ENCODE measurements at regions not wholly inside any gene's neighbourhood (a gene's known extent, or its start where the extent isn't known, plus 50 kb on each side); places are given as distances from the start of the nearest gene placed in this dataset.
"Not testable (repeated sequence)": the region's sequence is repeated elsewhere in the genome, so short reads cannot be mapped to it uniquely, and the experiment has no call there.

DNA sequence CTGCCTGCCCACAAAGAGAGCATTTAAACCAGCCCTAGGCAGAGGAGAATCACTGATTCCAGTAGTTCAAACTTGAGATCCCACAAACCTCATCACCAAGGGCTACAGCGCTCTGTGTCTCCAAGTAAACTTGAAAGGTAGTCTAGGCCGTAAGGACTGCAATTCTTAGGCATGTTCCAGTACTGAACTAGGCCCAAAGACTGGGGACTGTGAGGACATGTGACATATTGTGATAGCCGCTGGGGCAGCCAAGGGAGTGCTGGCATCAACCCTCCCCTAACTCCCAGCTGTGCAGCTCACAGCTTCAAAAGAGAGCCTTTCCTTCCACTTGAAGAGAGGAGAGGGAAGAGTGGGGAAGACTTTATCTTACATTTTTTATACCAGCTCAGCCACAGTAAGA, 291.0 kb upstream of the PRR16 start:
- Mint-ChIP-seq H3K9me3 (ENCODE audit: low read depth, unreplicated experiment) (no peaks in the 10 kb centered on the region), H3K27ac (ENCODE audit: unreplicated experiment) (no peak overlapping the region), H3K4me3 (ENCODE audit: low read depth, unreplicated experiment) (no peak overlapping the region), H3K4me1 (ENCODE audit: low read depth, unreplicated experiment) (no peaks in the 10 kb centered on the region), H3K36me3 (ENCODE audit: insufficient read depth, unreplicated experiment) (no peaks in the 10 kb centered on the region), H3K27me3 (ENCODE audit: unreplicated experiment) (no peaks in the 10 kb centered on the region)
- BruUV-seq (replicated peaks) = no TSS peak
- no peak for TF ChIP-seq CTCF (IDR thresholded peaks at IDR 0.05; ENCODE audit: unreplicated experiment)
- intact Hi-C loops (cut with micrococcal nuclease; ENCODE audit: unreplicated experiment) = no loop called here
- DNase-seq = no peak
- CTCF ChIA-PET = no interaction called here

- no peaks in the 10 kb centered on the region for H3K4me1 Mint-ChIP-seq (ENCODE audit: low read depth, unreplicated experiment)
- TF ChIP-seq CTCF (IDR thresholded peaks at IDR 0.05; ENCODE audit: unreplicated experiment) = no peak
- H3K36me3 Mint-ChIP-seq (ENCODE audit: insufficient read depth, unreplicated experiment) = no peaks in the 10 kb centered on the region
- no peaks in the 10 kb centered on the region for H3K9me3 Mint-ChIP-seq (ENCODE audit: low read depth, unreplicated experiment)
- CTCF ChIA-PET = no interaction called here
- no peak overlapping the region for H3K4me3 Mint-ChIP-seq (ENCODE audit: low read depth, unreplicated experiment)
- no peaks in the 10 kb centered on the region for H3K27me3 Mint-ChIP-seq (ENCODE audit: unreplicated experiment)
- no peak for DNase-seq
- intact Hi-C loops (cut with micrococcal nuclease; ENCODE audit: unreplicated experiment) = no loop called here
- no peak overlapping the region for H3K27ac Mint-ChIP-seq (ENCODE audit: unreplicated experiment)
- no TSS peak for BruUV-seq (replicated peaks)
Measured at GRCh38 chr5:120174089-120174488, 290.0 kb upstream of the PRR16 start.

DNA sequence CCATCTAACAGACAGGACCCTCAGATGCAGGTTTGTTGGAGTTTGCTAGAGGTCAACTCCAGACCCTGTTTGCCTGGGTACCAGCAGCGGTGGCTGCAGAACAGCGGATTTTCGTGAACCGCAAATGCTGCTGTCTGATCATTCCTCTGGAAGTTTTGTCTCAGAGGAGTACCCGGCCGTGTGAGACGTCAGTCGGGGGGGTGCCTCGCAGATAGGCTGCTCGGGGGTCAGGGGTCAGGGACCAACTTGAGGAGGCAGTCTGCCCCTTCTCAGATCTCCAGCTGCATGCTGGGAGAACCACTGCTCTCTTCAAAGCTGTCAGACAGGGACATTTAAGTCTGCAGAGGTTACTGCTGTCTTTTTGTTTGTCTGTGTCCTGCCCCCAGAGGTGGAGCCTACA, 282.9 kb upstream of the PRR16 start:
- BruUV-seq (replicated peaks); CTCF ChIA-PET; H3K9me3 Mint-ChIP-seq (ENCODE audit: low read depth, unreplicated experiment); intact Hi-C loops (cut with micrococcal nuclease; ENCODE audit: unreplicated experiment); H3K4me3 Mint-ChIP-seq (ENCODE audit: low read depth, unreplicated experiment); DNase-seq; H3K4me1 Mint-ChIP-seq (ENCODE audit: low read depth, unreplicated experiment); H3K36me3 Mint-ChIP-seq (ENCODE audit: insufficient read depth, unreplicated experiment); H3K27me3 Mint-ChIP-seq (ENCODE audit: unreplicated experiment); H3K27ac Mint-ChIP-seq (ENCODE audit: unreplicated experiment): not testable (repeated sequence)

GRCh38 chr5:120194650-120195049, 269.4 kb upstream of the PRR16 start:
- H3K9me3 Mint-ChIP-seq (ENCODE audit: low read depth, unreplicated experiment); intact Hi-C loops (cut with micrococcal nuclease; ENCODE audit: unreplicated experiment); H3K36me3 Mint-ChIP-seq (ENCODE audit: insufficient read depth, unreplicated experiment); H3K27me3 Mint-ChIP-seq (ENCODE audit: unreplicated experiment); H3K27ac Mint-ChIP-seq (ENCODE audit: unreplicated experiment); CTCF ChIA-PET; BruUV-seq (replicated peaks); H3K4me3 Mint-ChIP-seq (ENCODE audit: low read depth, unreplicated experiment); H3K4me1 Mint-ChIP-seq (ENCODE audit: low read depth, unreplicated experiment); DNase-seq: not testable (repeated sequence)

DNA sequence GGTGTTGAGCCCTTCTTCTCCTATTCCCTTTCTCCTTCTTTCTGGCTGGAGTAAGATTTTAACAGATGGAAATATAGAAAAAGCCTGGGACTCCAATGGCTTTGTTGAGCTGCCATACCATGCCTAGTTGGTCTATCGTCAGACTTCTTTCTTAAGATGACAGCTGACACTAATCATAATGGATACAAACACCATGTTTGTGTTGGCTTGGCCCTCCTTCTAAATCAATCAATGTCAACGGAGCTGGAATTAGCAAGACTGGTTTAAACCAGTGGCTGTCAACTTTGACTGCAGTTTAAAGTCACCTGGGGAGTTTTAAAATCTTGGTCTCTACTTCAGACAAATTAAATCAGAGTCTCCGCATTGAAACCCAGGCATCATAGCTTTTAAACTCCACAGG, 264.5 kb upstream of the PRR16 start:
- no peaks in the 10 kb centered on the region for H3K27me3 Mint-ChIP-seq (ENCODE audit: unreplicated experiment)
- CTCF ChIA-PET = no interaction called here
- no TSS peak for BruUV-seq (replicated peaks)
- no peak overlapping the region for H3K4me3 Mint-ChIP-seq (ENCODE audit: low read depth, unreplicated experiment)
- no peaks in the 10 kb centered on the region for H3K4me1 Mint-ChIP-seq (ENCODE audit: low read depth, unreplicated experiment)
- peaks cover 1% of the 10 kb centered on the region for H3K9me3 Mint-ChIP-seq (ENCODE audit: low read depth, unreplicated experiment)
- intact Hi-C loops (cut with micrococcal nuclease; ENCODE audit: unreplicated experiment) = no loop called here
- H3K36me3 Mint-ChIP-seq (ENCODE audit: insufficient read depth, unreplicated experiment) = no peaks in the 10 kb centered on the region
- no peak for TF ChIP-seq CTCF (IDR thresholded peaks at IDR 0.05; ENCODE audit: unreplicated experiment)
- no peak for DNase-seq
- no peak overlapping the region for H3K27ac Mint-ChIP-seq (ENCODE audit: unreplicated experiment)
